Midbrain (tissue), 1 donor: ENCODE measurements at regions not wholly inside any gene's neighbourhood (a gene's known extent, or its start where the extent isn't known, plus 50 kb on each side); places are given as distances from the start of the nearest gene placed in this dataset.
"Not testable (repeated sequence)": the region's sequence is repeated elsewhere in the genome, so short reads cannot be mapped to it uniquely, and the experiment has no call there.

Source experiments
- DNase-seq: peaks from one replicate; lab custom pipeline; 2025; lab: John Stamatoyannopoulos, UW

DNA sequence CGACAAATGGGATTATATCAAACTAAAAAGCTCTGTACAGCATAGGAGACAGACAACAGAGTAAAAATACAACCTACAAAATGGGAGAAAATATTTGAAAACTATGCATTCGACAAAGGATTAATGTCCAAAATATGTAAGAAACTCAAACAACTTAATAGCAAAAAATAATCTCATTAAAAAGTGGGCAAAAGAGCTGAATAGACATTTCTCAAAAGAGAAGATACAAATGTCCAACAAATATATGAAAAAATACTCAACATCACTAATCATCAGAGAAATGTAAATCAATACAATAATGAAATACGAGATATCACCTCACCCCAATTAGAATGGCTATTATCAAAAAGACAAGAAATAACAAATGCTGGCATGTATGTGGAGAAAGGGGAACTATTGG is 272.9 kb downstream of the KLHL13 start:
- no peak for DNase-seq

DNA sequence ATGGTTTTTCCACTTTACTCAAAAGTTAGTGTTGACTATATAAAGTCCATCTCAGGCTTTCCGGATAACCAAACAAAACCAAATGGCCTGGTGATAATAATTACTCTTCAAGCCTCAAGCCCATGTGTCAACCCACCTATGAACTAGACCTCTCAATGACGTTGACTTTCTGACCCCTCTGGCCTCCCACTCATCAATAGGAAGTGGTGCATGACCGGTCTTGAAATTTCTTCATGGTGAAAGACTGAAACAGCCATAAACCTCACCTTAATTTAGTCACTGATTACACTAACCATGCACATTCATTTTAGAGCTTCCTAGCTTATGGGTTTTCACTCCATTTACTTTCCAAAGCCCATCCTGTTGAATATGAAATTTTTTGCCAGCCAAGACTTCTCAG is 276.0 kb downstream of the KLHL13 start:
- DNase-seq = no peak

- no peak for DNase-seq
These were observed 277.1 kb downstream of the KLHL13 start for GRCh38 chrX:117839544-117839943.

GRCh38 chrX:117838581-117839331 is 277.9 kb downstream of the KLHL13 start:
- no peak for DNase-seq

GRCh38 chrX:117835034-117835433 is 281.6 kb downstream of the KLHL13 start:
- no peak for DNase-seq

DNA sequence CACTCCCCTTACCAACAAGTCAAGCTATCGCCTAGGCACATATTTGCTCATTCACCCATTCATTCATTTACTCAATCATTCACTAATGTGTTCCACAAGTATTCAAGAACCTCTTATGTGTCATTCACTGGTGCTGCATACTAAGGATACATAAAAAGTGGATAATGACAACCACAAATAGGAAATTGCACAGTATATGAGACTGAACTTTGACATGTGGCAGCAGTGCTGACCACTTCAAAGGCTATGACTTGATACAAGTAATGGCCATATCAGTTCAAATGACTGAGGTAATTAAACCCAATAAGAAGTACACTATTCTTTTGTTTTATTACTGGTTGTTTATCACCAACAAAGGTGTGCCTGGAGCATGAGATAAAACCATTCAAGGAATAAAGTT is 282.5 kb downstream of the KLHL13 start:
- no peak for DNase-seq

GRCh38 chrX:117821472-117821871 is 295.1 kb downstream of the KLHL13 start:
- not testable (repeated sequence) for DNase-seq

DNA sequence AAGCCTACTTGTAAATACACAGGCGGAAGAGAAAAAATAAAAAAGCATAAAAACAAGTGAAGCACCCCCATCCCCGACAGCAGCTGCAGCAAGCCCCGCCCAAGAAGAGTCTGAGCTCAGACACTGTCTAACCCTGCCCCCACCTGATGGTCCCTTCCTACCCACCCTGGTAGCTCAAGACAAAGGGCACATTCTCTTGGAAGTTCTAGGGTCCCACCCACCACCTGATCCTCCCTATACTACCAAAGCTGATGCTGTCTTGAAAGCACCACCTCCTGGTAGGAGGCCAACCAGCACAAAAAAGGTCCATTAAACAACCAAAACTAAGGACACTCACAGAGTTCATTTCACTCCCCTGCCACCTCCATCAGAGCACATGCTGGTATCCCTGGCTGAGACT is 308.2 kb downstream of the KLHL13 start:
- DNase-seq = no peak

GRCh38 chrX:117803463-117803862 is 313.1 kb downstream of the KLHL13 start:
- DNase-seq = no peak

- DNase-seq = no peak
These were observed 328.3 kb downstream of the KLHL13 start for GRCh38 chrX:117788339-117788738.

DNA sequence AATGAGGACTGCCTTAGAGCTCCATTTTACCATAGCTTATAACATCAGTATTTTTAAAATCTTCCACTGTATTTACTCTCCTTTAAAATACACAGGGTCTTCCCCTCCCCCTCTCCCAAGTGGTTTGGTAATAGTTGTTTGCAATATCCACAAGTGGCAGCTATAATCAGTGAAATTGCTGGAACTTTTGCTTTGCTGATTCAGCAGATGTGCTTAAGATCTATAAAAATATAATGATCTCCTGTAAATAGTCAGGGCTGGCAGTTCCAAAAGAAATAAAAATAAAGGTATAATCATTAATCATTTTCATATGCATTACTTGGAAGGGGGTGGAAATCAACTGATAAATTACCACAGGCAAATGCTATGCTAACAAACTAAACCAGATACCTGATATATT is 345.2 kb downstream of the KLHL13 start:
- DNase-seq = no peak

DNA sequence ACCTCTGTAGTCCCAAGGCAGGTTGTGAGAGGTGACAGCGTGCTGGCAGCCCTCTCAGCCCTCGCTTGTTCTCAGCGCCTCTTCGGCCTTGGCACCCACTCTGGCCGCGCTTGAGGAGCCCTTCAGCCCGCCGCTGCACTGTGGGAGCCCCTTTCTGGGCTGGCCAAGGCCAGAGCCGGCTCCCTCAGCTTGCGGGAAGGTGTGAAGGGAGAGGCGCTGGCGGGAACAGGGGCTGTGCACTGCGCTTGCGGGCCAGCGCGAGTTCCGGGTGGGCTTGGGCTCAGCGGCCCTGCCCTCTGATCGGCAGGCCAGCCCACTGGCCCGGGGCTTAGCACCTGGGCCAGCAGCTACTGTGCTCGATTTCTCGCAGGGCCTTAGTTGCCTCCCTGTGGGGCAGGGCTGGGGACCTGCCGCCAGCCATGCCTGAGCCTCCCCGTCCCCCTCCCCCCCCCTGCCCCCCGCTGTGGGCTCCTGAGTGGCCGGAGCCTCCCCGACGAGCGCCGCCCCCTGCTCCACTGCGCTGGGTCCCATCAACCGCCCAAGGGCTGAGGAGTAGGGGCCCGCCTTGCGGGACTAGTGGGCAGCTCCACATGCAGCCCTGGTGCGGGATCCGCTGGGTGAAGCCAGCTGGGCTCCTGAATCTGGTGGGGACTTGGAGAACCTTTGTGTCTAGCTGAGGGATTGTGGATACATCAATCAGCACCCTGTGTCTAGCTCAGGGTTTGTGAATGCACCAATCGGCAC is 347.6 kb downstream of the KLHL13 start:
- DNase-seq = no peak

GRCh38 chrX:117765211-117765610 is 351.4 kb downstream of the KLHL13 start:
- no peak for DNase-seq

- DNase-seq = no peak
These were observed 363.9 kb downstream of the KLHL13 start for GRCh38 chrX:117752745-117753144.

GRCh38 chrX:117751155-117751554 is 365.5 kb downstream of the KLHL13 start:
- DNase-seq = no peak

GRCh38 chrX:117744958-117745357 is 371.7 kb downstream of the KLHL13 start:
- DNase-seq = no peak

DNA sequence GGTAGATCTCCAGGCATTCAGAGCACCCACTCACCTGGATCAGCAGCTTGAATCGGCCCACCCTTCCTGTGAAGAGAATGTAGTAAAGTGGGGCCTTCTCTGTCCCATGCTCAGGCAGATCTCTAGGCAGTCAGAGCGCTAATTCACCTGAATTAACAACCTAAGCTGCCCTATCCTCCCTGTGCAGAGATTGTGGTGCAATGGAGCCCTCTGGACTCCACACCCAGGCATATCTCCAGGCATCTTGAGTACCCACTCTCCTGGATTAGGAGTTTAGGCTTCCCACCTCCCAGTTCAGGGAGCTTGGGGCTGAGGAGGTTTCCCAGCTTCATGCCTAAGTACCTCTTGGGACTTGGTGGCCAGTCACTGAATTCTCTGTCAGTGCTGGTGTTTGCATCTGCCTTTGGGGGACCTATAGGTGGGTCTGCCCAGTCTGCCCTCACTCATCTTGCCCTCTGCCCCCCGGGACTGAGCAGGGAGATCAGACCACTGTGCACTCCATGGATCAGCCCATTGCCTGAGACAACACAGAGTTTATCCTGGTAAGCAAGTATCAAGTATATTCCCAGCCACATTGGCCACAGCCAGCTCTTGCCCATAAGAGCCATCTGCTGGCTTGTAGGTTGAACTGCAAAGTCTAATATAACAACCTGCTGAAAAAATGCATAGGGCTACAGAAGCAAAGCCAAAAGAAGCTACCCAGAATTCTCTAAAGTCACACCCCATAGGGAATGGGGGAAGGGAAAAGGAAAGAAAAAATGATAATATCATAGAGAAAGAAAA is 372.9 kb downstream of the KLHL13 start:
- no peak for DNase-seq

DNA sequence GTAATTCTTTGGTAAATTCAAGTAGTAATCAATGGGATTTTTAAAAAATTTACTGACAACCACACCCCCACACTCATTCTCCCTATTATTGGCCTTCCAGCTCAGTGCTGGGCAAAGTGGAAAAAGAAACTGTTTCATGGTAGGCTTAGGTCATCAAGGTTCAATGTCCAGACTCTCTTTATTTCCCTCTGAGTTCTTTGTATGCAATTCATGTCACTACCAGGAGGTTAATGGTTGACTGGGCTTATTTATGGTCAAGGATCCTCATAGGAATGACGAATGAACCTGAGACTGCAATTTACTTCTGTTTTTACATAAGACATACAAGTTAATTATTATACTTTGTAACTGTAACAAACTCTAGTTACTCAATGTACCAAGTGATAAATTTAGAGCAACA is 403.2 kb downstream of the KLHL13 start:
- no peak for DNase-seq

- no peak for DNase-seq
These were observed 404.8 kb downstream of the KLHL13 start for GRCh38 chrX:117711782-117712181.

GRCh38 chrX:117707948-117708743 is 408.5 kb downstream of the KLHL13 start:
- DNase-seq = no peak

GRCh38 chrX:117701050-117701449 is 415.6 kb downstream of the KLHL13 start:
- no peak for DNase-seq

DNA sequence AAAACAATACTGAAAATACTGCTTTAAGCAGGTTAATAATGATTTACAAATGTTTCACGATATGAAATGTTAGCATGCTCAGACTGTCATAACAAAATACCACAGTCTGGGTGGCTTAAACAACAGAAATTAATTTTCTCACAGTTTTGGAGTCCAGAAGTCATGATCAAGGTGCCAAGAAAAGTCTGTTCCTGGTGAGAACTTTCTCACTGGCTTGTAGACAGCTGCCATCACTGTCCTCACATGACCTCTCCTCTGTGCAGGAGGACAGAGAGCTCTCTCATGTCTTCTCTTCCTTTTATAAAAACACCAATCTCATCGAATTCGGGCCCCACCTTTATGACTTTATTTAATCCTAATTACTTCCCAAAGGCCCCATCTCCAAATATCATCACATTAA is 426.7 kb downstream of the KLHL13 start:
- no peak for DNase-seq
